ENCODE measurements at regions not wholly inside any gene's neighbourhood (a gene's known extent, or its start where the extent isn't known, plus 50 kb on each side); places are given as distances from the start of the nearest gene placed in this dataset.

- ATAC-seq (no peak), DNase-seq (no peak)
- intact Hi-C loops (cut with DNase I), result no loop called here
- H3K4me1 ChIP-seq, result no peaks in the 10 kb centered on the region
- no peak for TF ChIP-seq CTCF (IDR thresholded peaks at IDR 0.05)
- no peak overlapping the region for H3K27ac ChIP-seq
- no peaks in the 10 kb centered on the region for H3K9me3 ChIP-seq
- H3K27me3 ChIP-seq, result peaks cover 0 to 5% (median 0%) of the 10 kb centered on the region in 7 donors
- H3K36me3 ChIP-seq, result no peaks in the 10 kb centered on the region
- H3K4me3 ChIP-seq, result no peak overlapping the region
- WGBS, 2 donors, result 87 to 88% methylated on average over 4 of the region's 4 CpGs
Observed at GRCh38 chrX:139121616-139122286, 408.8 kb upstream of the F9 start.

GRCh38 chrX:139120760-139121159 lies 409.2 kb upstream of the FGF13 start:
- intact Hi-C loops (cut with DNase I), result no loop called here
- Histone ChIP-seq H3K27me3 (peaks cover 0 to 5% (median 0%) of the 10 kb centered on the region in 7 donors), H3K36me3 (no peaks in the 10 kb centered on the region), H3K4me1 (no peaks in the 10 kb centered on the region), H3K4me3 (no peak overlapping the region), H3K9me3 (no peaks in the 10 kb centered on the region), H3K27ac (no peak overlapping the region)
- DNase-seq, result no peak
- 90 to 91% methylated on average over 5 of the region's 5 CpGs for WGBS, 2 donors
- ATAC-seq, result no peak
- TF ChIP-seq CTCF (IDR thresholded peaks at IDR 0.05), result no peak

- 72 to 86% methylated on average over 6 of the region's 6 CpGs for WGBS, 2 donors
- H3K9me3 ChIP-seq, result no peaks in the 10 kb centered on the region
- H3K4me3 ChIP-seq, result no peak overlapping the region
- TF ChIP-seq CTCF (IDR thresholded peaks at IDR 0.05), result no peak
- peaks cover 0 to 11% (median 0%) of the 10 kb centered on the region in 7 donors for H3K27me3 ChIP-seq
- DNase-seq, result no peak
- H3K4me1 ChIP-seq, result peaks cover 0 to 7% (median 0%) of the 10 kb centered on the region in 9 donors
- ATAC-seq, result no peak
- no peaks in the 10 kb centered on the region for H3K36me3 ChIP-seq
- H3K27ac ChIP-seq, result peak overlapping the region in 1 of 10 donors; percentile 58
- intact Hi-C loops (cut with DNase I), result no loop called here
Observed at GRCh38 chrX:139113708-139114107, 402.2 kb upstream of the FGF13 start.

GRCh38 chrX:139112432-139112831 lies 400.9 kb upstream of the FGF13 start:
- Histone ChIP-seq H3K4me3 (no peak overlapping the region), H3K27me3 (peaks cover 0 to 11% (median 0%) of the 10 kb centered on the region in 7 donors), H3K36me3 (no peaks in the 10 kb centered on the region), H3K27ac (no peak overlapping the region), H3K4me1 (peaks cover 0 to 7% (median 0%) of the 10 kb centered on the region in 9 donors), H3K9me3 (no peaks in the 10 kb centered on the region)
- TF ChIP-seq CTCF (IDR thresholded peaks at IDR 0.05), result no peak
- intact Hi-C loops (cut with DNase I), result no loop called here
- peak in 3 of 8 donors; percentile 35 to 52 (median 47) for ATAC-seq
- 24 to 61% methylated on average over 2 of the region's 2 CpGs for WGBS, 2 donors
- peak in 1 of 2 donors; percentile 25 for DNase-seq

All from heart right ventricle (tissue), 16 donors.